Muscle of leg (tissue), 3 donors: ENCODE measurements at regions not wholly inside any gene's neighbourhood (a gene's known extent, or its start where the extent isn't known, plus 50 kb on each side); places are given as distances from the start of the nearest gene placed in this dataset.

Experiments used
- DNase-seq: peaks from one replicate; pipeline ENCODE4 v3.0.0; 2013
- H3K27ac ChIP-seq: one replicate; pipeline ENCODE4 v1.5.1; 2013; ENCODE audit warnings: mild to moderate bottlenecking, low read length, control low read depth
- H3K27me3 ChIP-seq: one replicate; pipeline ENCODE4 v1.6.1; 2013; ENCODE audit warnings: low read length; ENCODE audit not compliant: control insufficient read depth, insufficient read depth
- H3K36me3 ChIP-seq: one replicate; pipeline ENCODE4 v1.6.1; 2013; ENCODE audit warnings: low read length; ENCODE audit not compliant: control insufficient read depth, insufficient read depth
- H3K4me1 ChIP-seq: one replicate; pipeline ENCODE4 v1.6.1; 2013; ENCODE audit warnings: low read length; ENCODE audit not compliant: control insufficient read depth, insufficient read depth
- H3K4me3 ChIP-seq: one replicate; pipeline ENCODE4 v1.5.1; 2013; ENCODE audit warnings: low read length, control low read depth
- H3K9me3 ChIP-seq: replicated peaks from 2 replicates; pipeline ENCODE4 v1.6.1; 2013; ENCODE audit warnings: low read depth, low read length; ENCODE audit not compliant: control insufficient read depth
- WGBS: methylation state at CpG from one replicate; pipeline ENCODE4 v1.1.5; 2013; ENCODE audit warnings: missing lambda C conversion rate; ENCODE audit not compliant: insufficient coverage; 5-methylcytosine and 5-hydroxymethylcytosine counted together

- H3K27me3 ChIP-seq, result no peaks in the 10 kb centered on the region
- DNase-seq, result no peak
- no peaks in the 10 kb centered on the region for H3K36me3 ChIP-seq
- H3K4me3 ChIP-seq, result no peak overlapping the region
- no peak overlapping the region for H3K27ac ChIP-seq
- H3K4me1 ChIP-seq, result peaks cover 8% of the 10 kb centered on the region
- no peaks in the 10 kb centered on the region for H3K9me3 ChIP-seq
- 52% methylated on average over 7 of the region's 10 CpGs for WGBS
These were observed 815.6 kb downstream of the UQCRFS1 start for GRCh38 chr19:28397306-28397705.

- 38% methylated on average over 7 of the region's 13 CpGs for WGBS
- H3K36me3 ChIP-seq, result no peaks in the 10 kb centered on the region
These were observed 816.6 kb downstream of the UQCRFS1 start for GRCh38 chr19:28396287-28396831.

GRCh38 chr19:28394725-28395124 lies 818.2 kb downstream of the UQCRFS1 start:
- no peak for DNase-seq
- WGBS, result no CpG with 5 or more reads among the region's 4 CpGs
- peaks cover 4% of the 10 kb centered on the region for H3K4me1 ChIP-seq
- no peak overlapping the region for H3K27ac ChIP-seq
- no peaks in the 10 kb centered on the region for H3K27me3 ChIP-seq
- no peak overlapping the region for H3K4me3 ChIP-seq
- H3K36me3 ChIP-seq, result no peaks in the 10 kb centered on the region
- H3K9me3 ChIP-seq, result no peaks in the 10 kb centered on the region

More at GRCh38 chr19:28396287-28396831, 816.6 kb downstream of the UQCRFS1 start:
- Histone ChIP-seq H3K4me1 (peaks cover 8% of the 10 kb centered on the region), H3K27ac (no peak overlapping the region), H3K4me3 (no peak overlapping the region), H3K27me3 (no peaks in the 10 kb centered on the region), H3K9me3 (no peaks in the 10 kb centered on the region)
- DNase-seq, result no peak

- peak; percentile 12 for DNase-seq
- WGBS, result 5% methylated on average over 3 of the region's 10 CpGs
- Histone ChIP-seq H3K4me1 (peaks cover 4% of the 10 kb centered on the region), H3K4me3 (no peak overlapping the region), H3K36me3 (no peaks in the 10 kb centered on the region), H3K27me3 (no peaks in the 10 kb centered on the region), H3K27ac (no peak overlapping the region), H3K9me3 (no peaks in the 10 kb centered on the region)
These were observed 819.2 kb downstream of the UQCRFS1 start for GRCh38 chr19:28393574-28394336.

- Histone ChIP-seq H3K27ac (no peak overlapping the region), H3K4me1 (no peaks in the 10 kb centered on the region), H3K4me3 (no peak overlapping the region), H3K36me3 (no peaks in the 10 kb centered on the region), H3K9me3 (no peaks in the 10 kb centered on the region), H3K27me3 (no peaks in the 10 kb centered on the region)
- no CpG with 5 or more reads among the region's 3 CpGs for WGBS
- DNase-seq, result no peak
These were observed 824.0 kb downstream of the UQCRFS1 start for GRCh38 chr19:28388988-28389387.

GRCh38 chr19:28387507-28387906 lies 825.4 kb downstream of the UQCRFS1 start:
- no peaks in the 10 kb centered on the region for H3K9me3 ChIP-seq
- no peak overlapping the region for H3K27ac ChIP-seq
- no peak for DNase-seq
- no peaks in the 10 kb centered on the region for H3K36me3 ChIP-seq
- no CpG with 5 or more reads among the region's 4 CpGs for WGBS
- no peak overlapping the region for H3K4me3 ChIP-seq
- no peaks in the 10 kb centered on the region for H3K27me3 ChIP-seq
- no peaks in the 10 kb centered on the region for H3K4me1 ChIP-seq

- Histone ChIP-seq H3K9me3 (no peaks in the 10 kb centered on the region), H3K27ac (no peak overlapping the region), H3K4me1 (no peaks in the 10 kb centered on the region), H3K36me3 (no peaks in the 10 kb centered on the region), H3K27me3 (no peaks in the 10 kb centered on the region), H3K4me3 (no peak overlapping the region)
- WGBS, result no CpG with 5 or more reads among the region's 6 CpGs
- DNase-seq, result no peak
These were observed 826.5 kb downstream of the UQCRFS1 start for GRCh38 chr19:28386470-28386869.

GRCh38 chr19:28386066-28386465 lies 826.9 kb downstream of the UQCRFS1 start:
- DNase-seq, result no peak
- WGBS, result 43% methylated on average over 3 of the region's 3 CpGs
- H3K9me3 ChIP-seq, result no peaks in the 10 kb centered on the region

GRCh38 chr19:28377077-28377476 lies 835.9 kb downstream of the UQCRFS1 start:
- H3K27ac ChIP-seq, result no peak overlapping the region
- WGBS, result 26% methylated on average over 7 of the region's 9 CpGs
- no peaks in the 10 kb centered on the region for H3K36me3 ChIP-seq
- H3K9me3 ChIP-seq, result no peaks in the 10 kb centered on the region
- no peaks in the 10 kb centered on the region for H3K27me3 ChIP-seq
- no peaks in the 10 kb centered on the region for H3K4me1 ChIP-seq
- DNase-seq, result no peak
- no peak overlapping the region for H3K4me3 ChIP-seq

More at GRCh38 chr19:28386066-28386465, 826.9 kb downstream of the UQCRFS1 start:
- no peak overlapping the region for H3K4me3 ChIP-seq
- H3K36me3 ChIP-seq, result no peaks in the 10 kb centered on the region
- no peaks in the 10 kb centered on the region for H3K27me3 ChIP-seq
- H3K27ac ChIP-seq, result no peak overlapping the region
- H3K4me1 ChIP-seq, result no peaks in the 10 kb centered on the region

GRCh38 chr19:28374971-28375370 lies 838.0 kb downstream of the UQCRFS1 start:
- WGBS, result 16% methylated on average over 5 of the region's 6 CpGs

More at GRCh38 chr19:28374971-28375370, 838.0 kb downstream of the UQCRFS1 start:
- no peak overlapping the region for H3K4me3 ChIP-seq
- no peak for DNase-seq
- no peaks in the 10 kb centered on the region for H3K27me3 ChIP-seq
- H3K36me3 ChIP-seq, result no peaks in the 10 kb centered on the region
- no peaks in the 10 kb centered on the region for H3K9me3 ChIP-seq
- H3K4me1 ChIP-seq, result no peaks in the 10 kb centered on the region
- H3K27ac ChIP-seq, result no peak overlapping the region
